Brain microvascular endothelial cell (primary cell): ENCODE measurements at regions not wholly inside any gene's neighbourhood (a gene's known extent, or its start where the extent isn't known, plus 50 kb on each side); places are given as distances from the start of the nearest gene placed in this dataset.

Experiments used
- DNase-seq: peaks from one replicate; pipeline ENCODE4 v3.0.0-alpha.2; 2020
- H3K27ac ChIP-seq: fragments of 250-450 bp; sonication (Bioruptor Pico); 2 replicates; pipeline ENCODE4 v1.5.1; 2020; ENCODE audit warnings: mild to moderate bottlenecking, moderate library complexity
- H3K27me3 ChIP-seq: fragments of 250-450 bp; sonication (Bioruptor Pico); replicated peaks from 2 replicates; pipeline ENCODE4 v1.5.1; 2020; ENCODE audit warnings: mild to moderate bottlenecking
- H3K36me3 ChIP-seq: fragments of 250-450 bp; sonication (Bioruptor Pico); replicated peaks from 2 replicates; pipeline ENCODE4 v1.5.1; 2020; ENCODE audit warnings: mild to moderate bottlenecking
- H3K4me3 ChIP-seq: 2 replicates; pipeline ENCODE4 v1.5.1; 2011; ENCODE audit warnings: low read depth, mild to moderate bottlenecking, control low read depth, low read length, moderate library complexity
- in situ Hi-C: cut with HindIII; loops from 2 replicates; pipeline ENCODE4 v1.10.0; 2017; ENCODE audit warnings: low sequenced_read_pairs, low pct_ligation_motif_present
- TF ChIP-seq, protein P1 (sequence below): IDR thresholded peaks from 2 replicates; pipeline ENCODE4 v1.5.1; 2011; ENCODE audit warnings: low read depth, mild to moderate bottlenecking, moderate library complexity, low read length, control low read depth, inconsistent platforms; ENCODE audit errors: missing control alignments

DNA sequence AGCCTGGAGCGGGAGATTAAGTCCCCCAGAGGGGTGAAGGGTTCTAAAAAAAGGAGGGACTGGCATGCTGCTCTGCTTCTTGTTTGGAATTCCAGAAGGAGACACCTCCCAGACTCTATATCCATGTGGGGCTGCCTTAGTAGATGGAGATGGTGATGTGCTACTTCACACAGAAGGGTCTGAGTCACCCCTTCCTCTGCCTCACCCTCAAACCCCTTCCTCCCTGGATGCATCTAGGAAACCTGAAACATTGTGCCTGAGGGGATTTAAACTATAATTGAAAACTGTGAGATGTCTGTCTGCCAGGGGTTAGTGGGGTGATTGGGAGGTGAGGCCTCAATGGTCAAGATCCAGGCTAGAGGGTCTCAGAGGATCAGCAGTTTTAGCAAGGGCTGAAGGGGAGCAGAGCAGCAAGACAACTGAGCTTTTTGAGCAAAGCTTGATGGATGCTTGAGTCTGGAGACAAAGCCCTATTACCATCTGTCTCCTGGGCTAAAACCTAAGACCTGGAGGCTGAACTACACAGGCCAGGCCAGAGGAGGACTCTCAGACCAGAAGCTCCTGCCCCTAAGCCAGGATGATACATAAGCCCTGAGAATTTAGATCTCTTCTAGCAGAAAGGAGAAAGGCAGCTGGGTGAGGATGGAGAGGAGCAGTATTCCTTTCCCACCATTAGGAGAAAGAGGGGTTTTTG lies 314.7 kb upstream of the ATP2B1 start:
- Histone ChIP-seq H3K4me3 (no peak overlapping the region), H3K27ac (no peak overlapping the region), H3K36me3 (no peaks in the 10 kb centered on the region), H3K27me3 (no peaks in the 10 kb centered on the region)
- no peak for DNase-seq
- in situ Hi-C loops = no loop called here
- TF ChIP-seq, protein P1, sequence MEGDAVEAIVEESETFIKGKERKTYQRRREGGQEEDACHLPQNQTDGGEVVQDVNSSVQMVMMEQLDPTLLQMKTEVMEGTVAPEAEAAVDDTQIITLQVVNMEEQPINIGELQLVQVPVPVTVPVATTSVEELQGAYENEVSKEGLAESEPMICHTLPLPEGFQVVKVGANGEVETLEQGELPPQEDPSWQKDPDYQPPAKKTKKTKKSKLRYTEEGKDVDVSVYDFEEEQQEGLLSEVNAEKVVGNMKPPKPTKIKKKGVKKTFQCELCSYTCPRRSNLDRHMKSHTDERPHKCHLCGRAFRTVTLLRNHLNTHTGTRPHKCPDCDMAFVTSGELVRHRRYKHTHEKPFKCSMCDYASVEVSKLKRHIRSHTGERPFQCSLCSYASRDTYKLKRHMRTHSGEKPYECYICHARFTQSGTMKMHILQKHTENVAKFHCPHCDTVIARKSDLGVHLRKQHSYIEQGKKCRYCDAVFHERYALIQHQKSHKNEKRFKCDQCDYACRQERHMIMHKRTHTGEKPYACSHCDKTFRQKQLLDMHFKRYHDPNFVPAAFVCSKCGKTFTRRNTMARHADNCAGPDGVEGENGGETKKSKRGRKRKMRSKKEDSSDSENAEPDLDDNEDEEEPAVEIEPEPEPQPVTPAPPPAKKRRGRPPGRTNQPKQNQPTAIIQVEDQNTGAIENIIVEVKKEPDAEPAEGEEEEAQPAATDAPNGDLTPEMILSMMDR = no peak

DNA sequence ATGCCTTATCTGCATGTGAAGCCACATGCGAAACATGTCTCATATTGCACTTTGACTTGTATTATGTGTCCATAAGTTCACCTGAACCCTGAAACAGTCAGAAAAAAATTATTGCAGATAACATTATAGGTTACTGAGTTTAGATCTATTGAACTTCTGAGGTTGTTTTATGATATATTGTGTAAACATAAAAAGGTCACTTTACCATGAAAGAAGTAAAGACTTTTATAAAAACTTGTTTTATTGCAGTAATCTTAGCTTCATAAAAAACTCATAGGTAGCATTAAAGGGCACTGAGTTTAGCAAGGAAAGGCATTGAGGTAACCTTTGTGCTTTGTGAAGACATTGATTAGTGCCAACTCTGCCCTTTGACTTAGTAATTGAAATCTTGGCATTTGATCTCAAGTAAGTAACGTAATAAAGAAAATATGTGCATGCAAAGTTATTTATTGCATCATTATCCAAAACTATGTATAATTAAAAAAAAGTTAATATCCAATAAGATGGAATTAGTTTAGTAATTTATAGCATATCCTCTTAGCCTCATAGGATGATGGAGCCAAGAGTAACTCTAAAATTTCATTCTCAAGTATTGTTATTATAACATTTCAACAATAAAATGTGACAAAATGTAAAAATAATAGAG lies 313.3 kb upstream of the ATP2B1 start:
- TF ChIP-seq, protein P1 = no peak
- Histone ChIP-seq H3K4me3 (no peak overlapping the region), H3K27ac (no peak overlapping the region), H3K36me3 (no peaks in the 10 kb centered on the region), H3K27me3 (no peaks in the 10 kb centered on the region)
- in situ Hi-C loops = no loop called here
- DNase-seq = no peak

DNA sequence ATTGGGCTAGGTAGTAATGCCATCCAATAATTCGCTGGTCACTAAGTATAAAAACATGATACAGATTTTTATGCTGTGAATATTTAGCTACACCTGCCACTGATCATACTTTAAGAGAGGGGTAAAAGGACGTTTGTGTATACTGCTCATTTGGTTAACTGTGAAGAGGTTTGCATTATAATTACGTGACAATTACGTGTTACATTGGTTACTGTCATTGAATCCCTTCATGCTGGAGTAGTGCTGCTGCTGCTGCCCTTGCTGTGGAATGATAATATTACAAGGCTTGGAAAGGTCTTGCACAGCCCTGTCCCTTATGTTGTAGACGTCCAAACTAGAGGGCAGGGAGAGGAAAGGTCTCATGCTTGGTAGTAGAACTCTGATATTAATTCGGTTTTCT lies 312.2 kb upstream of the ATP2B1 start:
- Histone ChIP-seq H3K27me3 (no peaks in the 10 kb centered on the region), H3K4me3 (no peak overlapping the region), H3K36me3 (no peaks in the 10 kb centered on the region), H3K27ac (no peak overlapping the region)
- no peak for DNase-seq
- in situ Hi-C loops = no loop called here
- TF ChIP-seq, protein P1 = no peak

DNA sequence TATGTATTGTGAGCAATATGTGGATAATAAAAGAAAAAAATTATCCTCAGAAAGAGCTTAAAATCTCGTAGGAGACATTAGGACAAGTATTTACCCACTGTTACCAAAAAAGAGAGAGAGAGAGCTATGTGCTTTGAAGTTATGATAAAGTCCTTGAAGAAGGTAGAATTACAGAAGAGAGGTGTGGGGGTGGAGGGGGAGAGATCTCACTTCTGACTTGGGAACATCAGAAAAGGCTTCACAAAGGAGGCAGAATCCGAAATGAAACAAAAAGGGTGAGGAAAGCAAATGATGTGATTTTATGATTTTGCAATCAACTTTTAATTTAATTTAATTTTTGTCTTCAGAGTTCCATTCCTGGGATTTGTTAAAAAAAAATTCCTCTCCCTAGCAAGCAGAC lies 311.8 kb upstream of the ATP2B1 start:
- Histone ChIP-seq H3K4me3 (no peak overlapping the region), H3K27ac (no peak overlapping the region), H3K27me3 (no peaks in the 10 kb centered on the region), H3K36me3 (no peaks in the 10 kb centered on the region)
- DNase-seq = no peak
- in situ Hi-C loops = no loop called here
- TF ChIP-seq, protein P1 = no peak

DNA sequence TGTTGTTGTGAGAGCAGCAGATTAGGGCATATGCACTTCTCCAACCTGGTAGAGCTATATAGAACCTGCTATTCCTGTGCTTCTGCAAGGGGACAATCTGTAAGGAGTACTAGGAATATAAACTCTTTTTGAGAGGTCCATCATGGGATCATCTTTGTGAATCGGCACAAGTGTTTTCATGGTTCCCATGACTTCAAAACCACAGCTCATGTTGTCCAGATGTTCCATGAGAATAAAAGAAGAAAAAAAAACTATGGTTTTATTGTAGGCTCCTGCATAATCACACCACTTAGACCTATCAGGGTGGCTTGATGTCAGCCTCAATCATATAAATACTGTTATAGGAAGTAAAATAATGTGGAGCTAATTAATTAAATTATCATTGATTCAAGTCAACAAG lies 311.4 kb upstream of the ATP2B1 start:
- Histone ChIP-seq H3K4me3 (no peak overlapping the region), H3K27me3 (no peaks in the 10 kb centered on the region), H3K36me3 (no peaks in the 10 kb centered on the region), H3K27ac (no peak overlapping the region)
- in situ Hi-C loops = no loop called here
- TF ChIP-seq, protein P1 = no peak
- no peak for DNase-seq
